ENCODE measurements at regions not wholly inside any gene's neighbourhood (a gene's known extent, or its start where the extent isn't known, plus 50 kb on each side); places are given as distances from the start of the nearest gene placed in this dataset.

- TF ChIP-seq CTCF (IDR thresholded peaks at IDR 0.05) (no peak), EP300 (IDR thresholded peaks at IDR 0.05; ENCODE audit: low read depth) (no peak), POLR2A (IDR thresholded peaks at IDR 0.05) (no peak), POLR2AphosphoS5 (IDR thresholded peaks at IDR 0.05) (no peak)
Observed at GRCh38 chr1:186617926-186618325, 62.3 kb downstream of the PTGS2 start.
